HG03575 (cell line): ENCODE measurements at regions not wholly inside any gene's neighbourhood (a gene's known extent, or its start where the extent isn't known, plus 50 kb on each side); places are given as distances from the start of the nearest gene placed in this dataset.

Source experiments
- ATAC-seq: cut with Tn5 transposase; IDR thresholded peaks from one replicate; pipeline ENCODE4 v1.9.1; 2021; ENCODE audit not compliant: unreplicated experiment, insufficient number of reproducible peaks, low FRiP score; ENCODE audit errors: extremely low read depth

DNA sequence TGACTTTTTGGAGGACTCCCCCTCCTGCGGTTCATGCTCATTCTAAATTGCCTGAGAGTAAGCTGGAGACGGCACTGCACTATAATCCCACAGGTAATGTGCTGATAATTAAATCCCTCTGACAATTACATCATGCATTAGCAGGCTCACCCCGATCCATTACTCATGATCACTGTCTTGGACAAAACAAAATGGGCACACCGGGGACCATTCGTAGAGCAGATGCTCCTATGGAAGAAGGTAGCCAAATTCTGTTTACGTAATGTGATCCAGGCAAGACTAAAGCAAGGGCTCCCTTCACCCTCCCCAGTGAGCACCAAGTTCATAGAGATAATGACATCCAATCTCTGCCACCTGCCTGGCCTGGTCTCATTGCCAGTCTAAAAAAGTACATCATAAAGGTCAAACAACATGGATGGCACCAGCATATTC, 657.1 kb upstream of the SOX11 start:
- no peak for ATAC-seq

GRCh38 chr2:5036256-5036655, 655.9 kb upstream of the SOX11 start:
- no peak for ATAC-seq

DNA sequence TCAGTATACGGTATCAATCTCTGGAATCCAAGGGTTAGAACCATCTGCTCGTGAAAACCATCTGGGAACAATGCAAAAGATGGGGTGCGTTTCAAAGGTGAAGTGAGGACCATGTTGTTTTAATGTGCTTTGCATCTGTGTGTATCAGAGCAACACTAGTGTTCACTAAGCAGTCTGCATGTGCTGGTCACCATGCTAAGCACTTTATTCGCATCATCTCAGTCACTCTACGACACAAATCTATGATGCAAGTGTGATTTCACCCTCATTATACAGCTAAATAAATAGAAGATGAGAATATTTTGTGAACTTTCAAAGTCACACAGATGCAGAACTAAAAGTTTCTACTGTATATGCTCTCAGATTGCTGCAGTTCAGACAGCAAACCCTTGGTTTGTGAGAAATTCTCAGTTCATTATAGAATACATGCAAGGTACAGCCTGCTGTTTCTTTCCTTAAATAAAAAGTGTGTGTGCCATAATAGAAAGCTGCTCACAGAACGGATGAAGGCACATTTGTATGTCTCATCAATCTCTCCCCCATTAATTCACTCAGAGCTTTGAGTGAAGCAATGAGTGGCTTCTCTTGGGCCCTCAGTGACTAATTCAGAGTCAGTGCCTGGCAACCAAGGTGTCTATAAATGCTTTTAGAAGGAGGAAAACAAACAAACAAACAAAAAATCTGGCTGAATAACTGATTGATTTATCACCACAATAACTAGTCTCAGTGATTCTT, 652.8 kb upstream of the SOX11 start:
- ATAC-seq = no peak

- ATAC-seq = no peak
These were observed 651.6 kb upstream of the SOX11 start for GRCh38 chr2:5040571-5040970.

DNA sequence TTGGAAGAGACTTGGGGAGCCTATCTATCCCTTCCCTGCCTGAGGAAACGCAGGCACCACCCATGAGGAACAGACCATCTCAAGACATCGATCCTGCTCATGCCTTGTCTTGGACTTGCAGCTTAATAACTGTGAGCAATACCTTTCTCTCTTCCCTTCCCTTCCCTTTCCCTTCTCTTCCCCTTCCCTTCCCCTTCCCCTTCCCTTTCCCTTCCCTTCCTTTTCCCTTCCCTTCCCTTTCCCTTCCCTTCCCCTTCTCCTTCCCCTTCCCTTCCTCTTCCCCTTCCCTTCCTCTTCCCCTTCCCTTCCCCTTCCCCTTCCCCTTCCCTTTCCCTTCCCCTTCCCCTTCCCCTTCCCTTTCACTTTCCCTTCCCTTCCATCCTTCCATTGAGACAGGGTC, 650.7 kb upstream of the SOX11 start:
- ATAC-seq = no peak

DNA sequence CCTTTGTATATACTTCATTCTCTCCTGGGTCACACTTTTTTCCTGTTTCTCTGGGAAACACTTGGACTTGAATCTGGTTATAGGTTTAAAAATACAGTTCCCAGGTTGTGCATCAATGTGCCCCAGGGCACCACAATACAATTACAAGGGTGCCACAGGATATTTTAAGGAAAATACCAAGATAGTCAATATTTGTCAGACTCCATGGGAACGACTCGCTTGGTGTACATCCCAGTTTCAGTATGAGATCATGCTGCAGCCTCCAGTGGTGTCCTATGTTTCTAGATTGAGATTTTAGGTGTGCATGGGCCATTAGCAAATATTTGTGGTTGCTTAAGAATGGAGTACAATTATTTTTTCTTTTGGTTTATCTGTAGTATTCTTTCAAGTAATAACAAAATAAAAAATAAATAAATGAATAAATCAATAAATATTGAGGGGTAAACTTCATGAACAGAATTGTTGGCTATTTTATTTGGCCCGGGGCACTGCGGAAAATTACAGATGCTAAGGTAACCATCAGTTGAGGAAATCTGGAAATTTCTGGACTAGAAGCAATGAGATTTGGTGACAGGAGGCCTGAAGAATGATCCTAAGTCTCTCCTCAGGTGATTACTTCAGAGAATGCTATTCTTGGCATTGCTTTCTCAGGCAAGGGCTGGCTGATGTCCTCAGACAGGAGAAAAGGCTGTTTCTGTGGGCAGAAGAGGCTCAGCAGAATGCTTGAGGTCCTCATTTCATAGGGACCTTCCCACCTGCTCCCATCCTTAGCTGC, 649.3 kb upstream of the SOX11 start:
- no peak for ATAC-seq

- no peak for ATAC-seq
These were observed 640.9 kb upstream of the SOX11 start for GRCh38 chr2:5051300-5051699.

DNA sequence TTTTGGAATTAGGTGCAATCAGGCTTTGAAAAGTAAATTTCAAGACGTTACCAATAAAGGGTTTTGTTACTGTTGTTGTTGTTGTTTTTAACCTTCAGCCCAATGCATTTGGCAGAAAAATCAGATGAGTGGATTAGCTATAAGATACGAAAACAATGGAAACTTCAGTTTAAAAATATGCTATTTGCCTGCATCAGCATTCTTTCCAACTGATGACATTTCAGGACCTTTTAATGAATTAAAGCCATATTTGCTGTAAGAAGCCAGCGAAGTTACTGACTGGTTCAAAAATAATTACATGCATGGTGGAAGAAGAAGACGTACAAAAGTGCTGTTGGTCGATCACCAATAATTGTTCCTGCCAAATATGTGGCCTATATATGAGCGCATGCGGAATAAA, 639.3 kb upstream of the SOX11 start:
- no peak for ATAC-seq

GRCh38 chr2:5057891-5058351, 634.3 kb upstream of the SOX11 start:
- ATAC-seq = no peak

DNA sequence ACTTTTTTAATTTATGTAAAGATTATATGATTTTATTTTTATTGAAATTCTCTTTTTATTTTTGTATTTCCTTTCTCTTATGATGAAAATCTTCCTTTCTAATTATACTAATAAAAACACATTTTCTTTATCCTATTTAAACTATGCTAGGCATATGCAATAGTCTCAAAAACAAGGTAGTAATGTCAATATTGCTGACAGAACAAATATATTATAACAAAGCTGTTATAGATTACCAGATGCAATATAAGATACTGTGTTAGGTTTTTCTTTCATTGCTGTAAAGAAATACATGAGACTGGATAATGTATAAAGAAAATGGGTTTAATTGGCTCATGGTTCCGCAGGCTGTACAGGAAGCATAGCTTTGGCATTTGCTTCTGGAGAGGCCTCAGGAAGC, 631.2 kb upstream of the SOX11 start:
- no peak for ATAC-seq

DNA sequence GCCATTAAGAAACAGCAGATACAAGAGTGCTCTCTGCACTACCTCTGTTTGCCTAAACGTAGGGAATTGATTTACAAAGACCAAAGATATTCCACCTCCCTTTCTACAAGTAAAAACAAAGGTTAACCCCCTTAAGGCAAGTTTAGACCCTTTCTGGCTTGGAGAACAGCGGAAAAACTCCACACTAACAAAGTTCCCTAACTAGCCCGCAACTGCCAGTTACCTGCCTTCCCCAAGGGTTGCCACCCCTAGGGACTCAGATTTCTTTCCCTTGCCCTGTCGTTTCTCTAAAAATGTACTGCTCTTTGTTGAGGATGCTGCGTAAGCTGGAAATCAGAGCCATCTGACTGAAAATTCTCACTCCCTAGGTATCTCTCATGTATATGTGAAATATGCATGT, 627.5 kb upstream of the SOX11 start:
- ATAC-seq = no peak

GRCh38 chr2:5067816-5068215, 624.4 kb upstream of the SOX11 start:
- no peak for ATAC-seq

DNA sequence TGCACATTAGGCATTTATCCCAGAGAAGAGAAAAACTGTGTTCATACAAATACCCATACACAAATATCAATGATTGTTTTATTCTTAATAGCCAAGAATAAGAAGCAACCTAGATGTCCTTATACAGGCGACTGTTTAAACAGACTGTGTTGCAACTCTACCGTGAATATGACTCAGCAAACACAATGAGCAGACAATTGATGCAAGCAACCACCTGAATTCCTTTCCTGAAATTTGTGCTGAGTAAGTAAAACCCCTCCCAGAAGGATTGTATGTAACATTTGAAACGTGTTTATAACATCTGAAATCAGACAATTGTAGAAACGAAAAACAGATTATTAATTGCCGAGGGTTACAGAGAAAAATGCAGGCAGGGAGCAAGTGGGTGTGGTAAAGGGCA, 621.9 kb upstream of the SOX11 start:
- no peak for ATAC-seq

- ATAC-seq = no peak
These were observed 617.5 kb upstream of the SOX11 start for GRCh38 chr2:5074733-5075132.

- ATAC-seq = no peak
These were observed 615.6 kb upstream of the SOX11 start for GRCh38 chr2:5076599-5076998.

DNA sequence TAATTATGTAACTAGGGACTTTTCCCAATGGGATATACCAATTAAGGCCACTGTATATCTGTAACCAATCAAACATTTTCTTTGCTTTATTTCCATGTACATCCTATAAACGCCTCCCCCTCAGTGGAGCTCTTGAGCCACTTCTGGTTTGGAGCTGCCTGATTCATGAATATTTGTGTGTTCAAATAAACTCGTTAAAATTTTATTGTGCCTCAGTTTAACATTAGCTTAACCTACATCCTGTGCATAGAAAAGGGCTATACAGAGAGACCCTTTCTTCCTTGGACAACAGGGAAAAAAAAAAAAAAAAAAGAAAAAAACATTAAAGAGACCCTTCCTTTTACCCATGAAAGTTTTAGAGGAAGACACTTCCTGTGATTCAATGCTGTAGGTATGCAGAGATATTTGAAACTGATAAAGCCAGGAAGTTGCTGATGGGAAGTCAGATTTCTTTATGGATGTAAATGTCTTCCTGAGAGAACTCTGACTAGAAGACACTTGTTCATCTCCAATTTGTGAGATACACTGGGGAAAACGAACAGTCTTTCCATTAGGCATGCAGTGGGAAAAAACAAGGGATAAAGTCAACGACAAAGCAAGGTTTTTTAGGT, 614.6 kb upstream of the SOX11 start:
- ATAC-seq = no peak

DNA sequence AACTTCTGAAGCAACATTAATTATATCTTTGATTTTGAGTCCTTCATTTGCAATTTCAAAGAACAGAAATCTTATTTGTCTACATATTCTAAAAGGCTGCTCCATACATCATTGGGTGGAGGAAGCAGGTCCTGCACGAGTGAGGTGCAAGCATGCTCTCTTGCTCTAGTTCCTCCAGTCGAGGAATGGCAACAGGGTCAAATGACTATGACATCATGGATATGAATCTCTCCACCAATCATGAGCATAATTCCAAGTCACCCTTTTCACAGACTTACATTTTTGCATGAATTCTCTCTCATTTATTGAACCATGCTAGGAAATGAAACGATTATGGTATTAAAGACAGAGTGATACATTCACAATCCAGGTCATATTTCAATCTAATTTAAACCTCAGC, 608.8 kb upstream of the SOX11 start:
- ATAC-seq = no peak

DNA sequence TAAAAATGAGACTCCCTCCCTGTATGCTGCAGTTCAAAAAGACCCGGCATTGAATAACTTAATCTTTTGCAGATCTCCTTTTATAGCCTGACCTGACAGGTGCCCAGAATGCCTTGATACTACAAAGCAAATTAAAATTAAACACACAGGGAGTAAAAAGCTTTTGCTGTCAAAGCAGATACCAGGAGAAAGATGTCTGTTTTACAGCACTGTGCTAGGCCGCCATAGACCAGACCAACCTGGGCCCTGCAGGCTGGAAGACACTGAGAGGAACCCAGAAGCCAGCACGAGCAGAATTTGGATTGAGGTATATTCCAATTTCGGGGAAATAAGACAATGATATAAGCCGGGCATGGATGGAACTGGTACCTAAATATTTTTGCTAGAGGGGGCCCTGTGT, 602.8 kb upstream of the SOX11 start:
- ATAC-seq = no peak

GRCh38 chr2:5093056-5093455, 599.1 kb upstream of the SOX11 start:
- no peak for ATAC-seq

DNA sequence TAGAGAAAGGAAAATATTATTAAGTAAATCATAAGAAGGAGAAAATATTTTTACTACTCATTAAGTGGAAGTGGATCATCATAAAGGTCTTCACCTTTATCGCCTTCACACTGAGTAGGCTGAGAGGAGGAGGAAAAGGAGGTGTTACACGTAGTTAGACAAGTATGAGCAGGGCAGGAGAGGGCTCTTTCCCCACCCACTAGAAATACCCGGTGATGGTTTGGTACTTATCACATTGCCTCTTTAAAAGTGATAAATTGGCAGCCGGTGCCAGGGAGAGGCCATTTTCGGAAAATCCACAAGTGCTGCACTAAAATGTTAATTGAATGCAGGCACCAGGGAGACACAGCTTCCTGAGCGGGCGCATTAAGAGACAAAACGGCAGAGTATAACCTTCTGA, 598.7 kb upstream of the SOX11 start:
- no peak for ATAC-seq
